Astrocyte (in vitro differentiated cells and primary cell): ENCODE measurements at regions not wholly inside any gene's neighbourhood (a gene's known extent, or its start where the extent isn't known, plus 50 kb on each side); places are given as distances from the start of the nearest gene placed in this dataset.

Source experiments
- DNase-seq: peaks from one replicate; pipeline ENCODE4 v3.0.0-alpha.2; 2010; ENCODE audit warnings: low read depth
- FAIRE-seq: peaks from 2 replicates; lab custom pipeline; 2011; peaks lifted over from hg19 to GRCh38; lab: Jason Lieb, UNC
- H2AFZ ChIP-seq: 2 replicates; pipeline ENCODE4 v1.6.0; 2012; ENCODE audit warnings: low read depth, low read length, inconsistent platforms
- H3K27ac ChIP-seq: 2 replicates; pipeline ENCODE4 v1.5.1; 2011; ENCODE audit warnings: low read depth, low read length, inconsistent platforms
- H3K27me3 ChIP-seq: 2 replicates; pipeline ENCODE4 v1.6.0; 2011; ENCODE audit warnings: low read length, inconsistent platforms; ENCODE audit not compliant: insufficient read depth
- H3K36me3 ChIP-seq: 2 replicates; pipeline ENCODE4 v1.5.1; 2011; ENCODE audit warnings: low read length, inconsistent platforms; ENCODE audit not compliant: insufficient read depth
- H3K4me1 ChIP-seq: 2 replicates; pipeline ENCODE4 v1.5.1; 2011; ENCODE audit warnings: low read length, inconsistent platforms; ENCODE audit not compliant: insufficient read depth
- H3K4me2 ChIP-seq: 2 replicates; pipeline ENCODE4 v1.6.0; 2012; ENCODE audit warnings: low read length, inconsistent platforms
- H3K4me3 ChIP-seq: 2 replicates; pipeline ENCODE4 v1.5.1; 2011; ENCODE audit warnings: low read depth, mild to moderate bottlenecking, low read length, inconsistent platforms; ENCODE audit not compliant: insufficient read depth
- H3K79me2 ChIP-seq: 2 replicates; pipeline ENCODE4 v1.6.0; 2012; ENCODE audit warnings: mild to moderate bottlenecking, low read length, inconsistent platforms; ENCODE audit not compliant: insufficient read depth
- H3K9ac ChIP-seq: 2 replicates; pipeline ENCODE4 v1.6.0; 2012; ENCODE audit warnings: mild to moderate bottlenecking, low read length, inconsistent platforms
- H3K9me3 ChIP-seq: 2 replicates; pipeline ENCODE4 v1.5.1; 2012; ENCODE audit warnings: low read depth, mild to moderate bottlenecking, low read length, inconsistent platforms; ENCODE audit not compliant: insufficient read depth
- H4K20me1 ChIP-seq: 2 replicates; pipeline ENCODE4 v1.6.0; 2012; ENCODE audit warnings: low read length, inconsistent platforms; ENCODE audit not compliant: insufficient read depth
- H3K27ac Mint-ChIP-seq: one replicate; pipeline ENCODE4 v1.8.0; 2021; ENCODE audit warnings: mild to moderate bottlenecking, mixed read lengths; ENCODE audit not compliant: unreplicated experiment
- H3K27me3 Mint-ChIP-seq: one replicate; pipeline ENCODE4 v1.8.0; 2021; ENCODE audit warnings: low read depth, mixed read lengths; ENCODE audit not compliant: unreplicated experiment
- H3K36me3 Mint-ChIP-seq: one replicate; pipeline ENCODE4 v1.8.0; 2021; ENCODE audit warnings: low read depth, mixed read lengths; ENCODE audit not compliant: unreplicated experiment
- H3K4me1 Mint-ChIP-seq: one replicate; pipeline ENCODE4 v1.8.0; 2021; ENCODE audit warnings: low read depth, mixed read lengths; ENCODE audit not compliant: unreplicated experiment
- H3K4me3 Mint-ChIP-seq: one replicate; pipeline ENCODE4 v1.8.0; 2021; ENCODE audit warnings: mild to moderate bottlenecking, moderate library complexity, mixed read lengths; ENCODE audit not compliant: unreplicated experiment
- H3K9me3 Mint-ChIP-seq: one replicate; pipeline ENCODE4 v1.8.0; 2021; ENCODE audit warnings: mild to moderate bottlenecking, mixed read lengths; ENCODE audit not compliant: unreplicated experiment
- EZH2 ChIP-seq: IDR thresholded peaks from 2 replicates; pipeline ENCODE4 v1.6.1; 2012; ENCODE audit warnings: mild to moderate bottlenecking, low read length, inconsistent platforms; ENCODE audit not compliant: insufficient read depth
- TF ChIP-seq, protein P1 (sequence below): IDR thresholded peaks from 2 replicates; pipeline ENCODE4 v1.5.1; 2011; ENCODE audit warnings: low read depth, mild to moderate bottlenecking, inconsistent platforms, low read length, moderate library complexity; ENCODE audit not compliant: insufficient read depth

GRCh38 chr6:151170622-151171246 lies 69.0 kb upstream of the AKAP12 start:
- Mint-ChIP-seq H3K27me3 (peaks cover 5% of the 10 kb centered on the region), H3K27ac (no peak overlapping the region), H3K4me1 (no peaks in the 10 kb centered on the region), H3K4me3 (no peak overlapping the region), H3K36me3 (no peaks in the 10 kb centered on the region), H3K9me3 (peaks cover 5% of the 10 kb centered on the region)
- Histone ChIP-seq H3K27me3 (no peaks in the 10 kb centered on the region), H3K36me3 (no peaks in the 10 kb centered on the region), H3K4me2 (no peak overlapping the region), H3K9ac (no peak overlapping the region), H3K4me1 (no peaks in the 10 kb centered on the region), H3K27ac (no peak overlapping the region), H2AFZ (no peak overlapping the region), H3K79me2 (no peaks in the 10 kb centered on the region), H3K9me3 (no peaks in the 10 kb centered on the region), H4K20me1 (no peaks in the 10 kb centered on the region), H3K4me3 (no peak overlapping the region)
- no peak for DNase-seq
- no peak for FAIRE-seq
- TF ChIP-seq, protein P1, sequence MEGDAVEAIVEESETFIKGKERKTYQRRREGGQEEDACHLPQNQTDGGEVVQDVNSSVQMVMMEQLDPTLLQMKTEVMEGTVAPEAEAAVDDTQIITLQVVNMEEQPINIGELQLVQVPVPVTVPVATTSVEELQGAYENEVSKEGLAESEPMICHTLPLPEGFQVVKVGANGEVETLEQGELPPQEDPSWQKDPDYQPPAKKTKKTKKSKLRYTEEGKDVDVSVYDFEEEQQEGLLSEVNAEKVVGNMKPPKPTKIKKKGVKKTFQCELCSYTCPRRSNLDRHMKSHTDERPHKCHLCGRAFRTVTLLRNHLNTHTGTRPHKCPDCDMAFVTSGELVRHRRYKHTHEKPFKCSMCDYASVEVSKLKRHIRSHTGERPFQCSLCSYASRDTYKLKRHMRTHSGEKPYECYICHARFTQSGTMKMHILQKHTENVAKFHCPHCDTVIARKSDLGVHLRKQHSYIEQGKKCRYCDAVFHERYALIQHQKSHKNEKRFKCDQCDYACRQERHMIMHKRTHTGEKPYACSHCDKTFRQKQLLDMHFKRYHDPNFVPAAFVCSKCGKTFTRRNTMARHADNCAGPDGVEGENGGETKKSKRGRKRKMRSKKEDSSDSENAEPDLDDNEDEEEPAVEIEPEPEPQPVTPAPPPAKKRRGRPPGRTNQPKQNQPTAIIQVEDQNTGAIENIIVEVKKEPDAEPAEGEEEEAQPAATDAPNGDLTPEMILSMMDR, result no peak
- no peak for TF ChIP-seq EZH2

DNA sequence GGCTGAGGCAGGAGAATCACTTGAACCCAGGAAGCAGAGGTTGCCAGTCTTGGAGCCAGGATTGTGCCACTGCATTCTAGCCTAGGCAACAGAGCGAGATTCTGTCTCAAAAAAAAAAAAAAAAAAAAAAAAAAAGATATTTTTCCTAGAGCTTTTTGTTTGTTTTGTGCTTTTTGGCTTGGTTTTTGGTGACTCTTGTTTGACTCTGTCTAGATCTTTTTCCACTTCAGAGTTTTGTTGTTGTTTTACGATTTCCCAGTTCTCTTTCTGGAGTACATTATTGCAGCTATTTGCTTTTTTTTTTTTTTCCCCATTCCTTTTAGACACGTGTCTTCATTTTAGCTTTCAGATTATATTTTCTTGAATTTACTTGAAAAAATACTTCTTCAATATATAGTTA lies 67.0 kb upstream of the AKAP12 start:
- H3K9ac ChIP-seq, result no peak overlapping the region
- H3K9me3 ChIP-seq, result no peaks in the 10 kb centered on the region
- Mint-ChIP-seq H3K4me1 (no peaks in the 10 kb centered on the region), H3K36me3 (no peaks in the 10 kb centered on the region), H3K27me3 (peaks cover 4% of the 10 kb centered on the region), H3K9me3 (peaks cover under 1% of the 10 kb centered on the region), H3K27ac (no peak overlapping the region), H3K4me3 (no peak overlapping the region)
- no peak overlapping the region for H3K27ac ChIP-seq
- no peak for DNase-seq
- no peak overlapping the region for H2AFZ ChIP-seq
- no peaks in the 10 kb centered on the region for H3K36me3 ChIP-seq
- no peaks in the 10 kb centered on the region for H3K79me2 ChIP-seq
- TF ChIP-seq EZH2, result no peak
- TF ChIP-seq, protein P1, result no peak
- no peak overlapping the region for H3K4me2 ChIP-seq
- no peaks in the 10 kb centered on the region for H4K20me1 ChIP-seq
- H3K4me3 ChIP-seq, result no peak overlapping the region
- H3K4me1 ChIP-seq, result no peaks in the 10 kb centered on the region
- no peaks in the 10 kb centered on the region for H3K27me3 ChIP-seq
- FAIRE-seq, result no peak

GRCh38 chr6:151175662-151176445 lies 63.9 kb upstream of the AKAP12 start:
- Mint-ChIP-seq H3K27me3 (peaks cover 5% of the 10 kb centered on the region), H3K4me1 (no peaks in the 10 kb centered on the region), H3K27ac (no peak overlapping the region), H3K9me3 (no peaks in the 10 kb centered on the region), H3K4me3 (no peak overlapping the region), H3K36me3 (no peaks in the 10 kb centered on the region)
- Histone ChIP-seq H3K9me3 (no peaks in the 10 kb centered on the region), H3K4me2 (no peak overlapping the region), H3K4me1 (peaks cover 7% of the 10 kb centered on the region), H3K79me2 (no peaks in the 10 kb centered on the region), H3K4me3 (no peak overlapping the region), H3K27me3 (no peaks in the 10 kb centered on the region), H4K20me1 (no peaks in the 10 kb centered on the region), H2AFZ (no peak overlapping the region), H3K27ac (no peak overlapping the region), H3K9ac (no peak overlapping the region), H3K36me3 (no peaks in the 10 kb centered on the region)
- no peak for TF ChIP-seq EZH2
- TF ChIP-seq, protein P1, result no peak
- FAIRE-seq, result no peak
- no peak for DNase-seq
